ENCODE measurements at regions not wholly inside any gene's neighbourhood (a gene's known extent, or its start where the extent isn't known, plus 50 kb on each side); places are given as distances from the start of the nearest gene placed in this dataset.

DNA sequence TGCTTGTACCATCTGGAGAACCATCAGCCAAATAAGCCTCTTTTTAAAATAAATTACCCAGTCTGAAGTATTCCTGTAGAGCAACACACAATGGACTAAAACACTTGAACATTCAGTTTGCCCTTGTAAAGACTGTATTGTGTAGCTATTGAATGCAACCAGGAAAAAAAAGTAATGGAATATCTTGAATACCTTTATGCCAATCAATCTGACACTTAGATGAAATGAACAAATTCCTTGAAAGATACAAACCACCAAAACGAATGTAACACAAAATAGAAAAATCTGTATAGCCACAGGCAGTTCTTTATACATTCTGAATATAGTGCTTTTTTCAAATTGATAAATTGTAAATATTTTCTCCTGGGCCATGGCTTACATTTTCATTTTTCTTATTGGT, 63.3 kb upstream of the KCNJ16 start:
- TF ChIP-seq ZFP37 (CRISPR knock-in tag; IDR thresholded peaks at IDR 0.05; ENCODE audit: borderline replicate concordance) (no peak), SMC3 (IDR thresholded peaks at IDR 0.05; ENCODE audit: low read length) (no peak), ZZZ3 (CRISPR knock-in tag; IDR thresholded peaks at IDR 0.05; ENCODE audit: borderline replicate concordance) (no peak), NCOA5 (CRISPR knock-in tag; IDR thresholded peaks at IDR 0.05) (no peak), KAT7 (CRISPR knock-in tag; IDR thresholded peaks at IDR 0.05; ENCODE audit: borderline replicate concordance) (no peak), HMGA1 (CRISPR knock-in tag; conservative IDR thresholded peaks at IDR 0.05) (no peak), HOXA5 (CRISPR knock-in tag; IDR thresholded peaks at IDR 0.05) (no peak), NBN (conservative IDR thresholded peaks at IDR 0.05) (no peak)
- TF ChIP-seq, protein P1, sequence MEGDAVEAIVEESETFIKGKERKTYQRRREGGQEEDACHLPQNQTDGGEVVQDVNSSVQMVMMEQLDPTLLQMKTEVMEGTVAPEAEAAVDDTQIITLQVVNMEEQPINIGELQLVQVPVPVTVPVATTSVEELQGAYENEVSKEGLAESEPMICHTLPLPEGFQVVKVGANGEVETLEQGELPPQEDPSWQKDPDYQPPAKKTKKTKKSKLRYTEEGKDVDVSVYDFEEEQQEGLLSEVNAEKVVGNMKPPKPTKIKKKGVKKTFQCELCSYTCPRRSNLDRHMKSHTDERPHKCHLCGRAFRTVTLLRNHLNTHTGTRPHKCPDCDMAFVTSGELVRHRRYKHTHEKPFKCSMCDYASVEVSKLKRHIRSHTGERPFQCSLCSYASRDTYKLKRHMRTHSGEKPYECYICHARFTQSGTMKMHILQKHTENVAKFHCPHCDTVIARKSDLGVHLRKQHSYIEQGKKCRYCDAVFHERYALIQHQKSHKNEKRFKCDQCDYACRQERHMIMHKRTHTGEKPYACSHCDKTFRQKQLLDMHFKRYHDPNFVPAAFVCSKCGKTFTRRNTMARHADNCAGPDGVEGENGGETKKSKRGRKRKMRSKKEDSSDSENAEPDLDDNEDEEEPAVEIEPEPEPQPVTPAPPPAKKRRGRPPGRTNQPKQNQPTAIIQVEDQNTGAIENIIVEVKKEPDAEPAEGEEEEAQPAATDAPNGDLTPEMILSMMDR (CRISPR knock-in tag; IDR thresholded peaks at IDR 0.05) = no peak

Measured in HepG2 (cell line).